ENCODE measurements at regions not wholly inside any gene's neighbourhood (a gene's known extent, or its start where the extent isn't known, plus 50 kb on each side); places are given as distances from the start of the nearest gene placed in this dataset.

- Histone ChIP-seq H2AFZ (no peak overlapping the region), H3K4me2 (no peak overlapping the region), H3K4me1 (replicated peaks; ENCODE audit: insufficient read depth) (no peaks in the 10 kb centered on the region), H3K9me3 (ENCODE audit: insufficient read depth, low read depth) (no peaks in the 10 kb centered on the region), H3F3A (ENCODE audit: insufficient read depth, low read depth) (no peaks in the 10 kb centered on the region), H3K27ac (no peak overlapping the region), H4K20me1 (ENCODE audit: insufficient read depth) (no peaks in the 10 kb centered on the region), H3K27me3 (ENCODE audit: insufficient read depth, low read depth) (no peaks in the 10 kb centered on the region), H3K36me3 (ENCODE audit: low read depth) (no peaks in the 10 kb centered on the region), H3K79me2 (ENCODE audit: low read depth) (no peaks in the 10 kb centered on the region), H3K9me2 (ENCODE audit: insufficient read depth) (no peaks in the 10 kb centered on the region), H3K4me3 (no peak overlapping the region)
- DNase-seq = no peak
- CTCF ChIA-PET = no interaction called here
- no TSS peak for BruUV-seq (replicated peaks)
- TF ChIP-seq, protein P1, sequence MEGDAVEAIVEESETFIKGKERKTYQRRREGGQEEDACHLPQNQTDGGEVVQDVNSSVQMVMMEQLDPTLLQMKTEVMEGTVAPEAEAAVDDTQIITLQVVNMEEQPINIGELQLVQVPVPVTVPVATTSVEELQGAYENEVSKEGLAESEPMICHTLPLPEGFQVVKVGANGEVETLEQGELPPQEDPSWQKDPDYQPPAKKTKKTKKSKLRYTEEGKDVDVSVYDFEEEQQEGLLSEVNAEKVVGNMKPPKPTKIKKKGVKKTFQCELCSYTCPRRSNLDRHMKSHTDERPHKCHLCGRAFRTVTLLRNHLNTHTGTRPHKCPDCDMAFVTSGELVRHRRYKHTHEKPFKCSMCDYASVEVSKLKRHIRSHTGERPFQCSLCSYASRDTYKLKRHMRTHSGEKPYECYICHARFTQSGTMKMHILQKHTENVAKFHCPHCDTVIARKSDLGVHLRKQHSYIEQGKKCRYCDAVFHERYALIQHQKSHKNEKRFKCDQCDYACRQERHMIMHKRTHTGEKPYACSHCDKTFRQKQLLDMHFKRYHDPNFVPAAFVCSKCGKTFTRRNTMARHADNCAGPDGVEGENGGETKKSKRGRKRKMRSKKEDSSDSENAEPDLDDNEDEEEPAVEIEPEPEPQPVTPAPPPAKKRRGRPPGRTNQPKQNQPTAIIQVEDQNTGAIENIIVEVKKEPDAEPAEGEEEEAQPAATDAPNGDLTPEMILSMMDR (conservative IDR thresholded peaks at IDR 0.05) = no peak
- no peak for TF ChIP-seq EZH2 (IDR thresholded peaks at IDR 0.05; ENCODE audit: low read depth)
- intact Hi-C loops (cut with micrococcal nuclease; ENCODE audit: unreplicated experiment) = no loop called here
- POLR2A ChIA-PET (ENCODE audit: unreplicated experiment) = no interaction called here
Observed at GRCh38 chr10:91051829-91052228, 130.9 kb upstream of the ANKRD1 start.

- H3F3A ChIP-seq (ENCODE audit: insufficient read depth, low read depth) = no peaks in the 10 kb centered on the region
- intact Hi-C loops (cut with micrococcal nuclease; ENCODE audit: unreplicated experiment) = no loop called here
- H3K4me2 ChIP-seq = no peak overlapping the region
- H3K79me2 ChIP-seq (ENCODE audit: low read depth) = no peaks in the 10 kb centered on the region
- no peak overlapping the region for H3K27ac ChIP-seq
- H4K20me1 ChIP-seq (ENCODE audit: insufficient read depth) = no peaks in the 10 kb centered on the region
- no peaks in the 10 kb centered on the region for H3K9me2 ChIP-seq (ENCODE audit: insufficient read depth)
- ChIA-PET POLR2A (ENCODE audit: unreplicated experiment) (interaction anchor here (0.6 kb wide), 1 partner anchor 71 kb away, joined by 4 read pairs; no protein-coding TSS in a partner anchor), CTCF (no interaction called here)
- BruUV-seq (replicated peaks) = no TSS peak
- no peaks in the 10 kb centered on the region for H3K4me1 ChIP-seq (replicated peaks; ENCODE audit: insufficient read depth)
- peak; percentile 4 to 58 for DNase-seq
- no peak overlapping the region for H2AFZ ChIP-seq
- H3K36me3 ChIP-seq (ENCODE audit: low read depth) = no peaks in the 10 kb centered on the region
- no peaks in the 10 kb centered on the region for H3K9me3 ChIP-seq (ENCODE audit: insufficient read depth, low read depth)
- H3K27me3 ChIP-seq (ENCODE audit: insufficient read depth, low read depth) = no peaks in the 10 kb centered on the region
- no peak overlapping the region for H3K4me3 ChIP-seq
- TF ChIP-seq EZH2 (IDR thresholded peaks at IDR 0.05; ENCODE audit: low read depth) = no peak
- TF ChIP-seq, protein P1 (conservative IDR thresholded peaks at IDR 0.05) = no peak
Observed at GRCh38 chr10:91054325-91054724, 133.4 kb upstream of the ANKRD1 start.

- H3K4me3 ChIP-seq = no peak overlapping the region
- no peaks in the 10 kb centered on the region for H3K9me3 ChIP-seq (ENCODE audit: insufficient read depth, low read depth)
- POLR2A ChIA-PET (ENCODE audit: unreplicated experiment) = no interaction called here
- H3K4me1 ChIP-seq (replicated peaks; ENCODE audit: insufficient read depth) = no peaks in the 10 kb centered on the region
- H4K20me1 ChIP-seq (ENCODE audit: insufficient read depth) = no peaks in the 10 kb centered on the region
- no TSS peak for BruUV-seq (replicated peaks)
- intact Hi-C loops (cut with micrococcal nuclease; ENCODE audit: unreplicated experiment) = no loop called here
- H3K4me2 ChIP-seq = no peak overlapping the region
- no peak for DNase-seq
- no peaks in the 10 kb centered on the region for H3K27me3 ChIP-seq (ENCODE audit: insufficient read depth, low read depth)
- H3K79me2 ChIP-seq (ENCODE audit: low read depth) = no peaks in the 10 kb centered on the region
- H2AFZ ChIP-seq = no peak overlapping the region
- no peaks in the 10 kb centered on the region for H3K36me3 ChIP-seq (ENCODE audit: low read depth)
- no peaks in the 10 kb centered on the region for H3K9me2 ChIP-seq (ENCODE audit: insufficient read depth)
- no peak for TF ChIP-seq EZH2 (IDR thresholded peaks at IDR 0.05; ENCODE audit: low read depth)
- TF ChIP-seq, protein P1 (conservative IDR thresholded peaks at IDR 0.05) = no peak
- no peak overlapping the region for H3K27ac ChIP-seq
- H3F3A ChIP-seq (ENCODE audit: insufficient read depth, low read depth) = no peaks in the 10 kb centered on the region
- CTCF ChIA-PET = no interaction called here
Observed at GRCh38 chr10:91061187-91061586, 140.3 kb upstream of the ANKRD1 start.

Data from PC-9 (cell line).